ENCODE measurements at regions not wholly inside any gene's neighbourhood (a gene's known extent, or its start where the extent isn't known, plus 50 kb on each side); places are given as distances from the start of the nearest gene placed in this dataset.

GRCh38 chr13:37412241-37412921, 186.2 kb downstream of the POSTN start:
- TF ChIP-seq EZH2 (IDR thresholded peaks at IDR 0.05; ENCODE audit: insufficient read depth, poor library complexity, severe bottlenecking) (no peak), EZH2phosphoT487 (IDR thresholded peaks at IDR 0.05; ENCODE audit: insufficient read depth, low read depth) (no peak)
